Esophagus mucosa (tissue), 1 donor: ENCODE measurements at regions not wholly inside any gene's neighbourhood (a gene's known extent, or its start where the extent isn't known, plus 50 kb on each side); places are given as distances from the start of the nearest gene placed in this dataset.
"Not testable (repeated sequence)": the region's sequence is repeated elsewhere in the genome, so short reads cannot be mapped to it uniquely, and the experiment has no call there.

Experiments used
- ATAC-seq: fragments of 200-7000 bp; cut with Tn5 transposase; one replicate; pipeline ENCODE4 v1.9.1; 2020
- donor health status: DM: yes; HTN: yes; CAD: no.

GRCh38 chr5:124210111-124210910, 536.1 kb downstream of the ZNF608 start:
- ATAC-seq = no peak

GRCh38 chr5:124207118-124207517, 539.3 kb downstream of the ZNF608 start:
- ATAC-seq = no peak

- ATAC-seq = no peak
Measured at GRCh38 chr5:124206540-124206939, 539.9 kb downstream of the ZNF608 start.

GRCh38 chr5:124203303-124203702, 543.1 kb downstream of the ZNF608 start:
- ATAC-seq = no peak

GRCh38 chr5:124200381-124200780, 546.1 kb downstream of the ZNF608 start:
- no peak for ATAC-seq

GRCh38 chr5:124199893-124200292, 546.5 kb downstream of the ZNF608 start:
- ATAC-seq = no peak

GRCh38 chr5:124195411-124195810, 551.0 kb downstream of the ZNF608 start:
- ATAC-seq = no peak

- ATAC-seq = no peak
Measured at GRCh38 chr5:124194282-124194681, 552.2 kb downstream of the ZNF608 start.

- peak; percentile 41 for ATAC-seq
Measured at GRCh38 chr5:124193371-124193789, 553.1 kb downstream of the ZNF608 start.

GRCh38 chr5:124192716-124193115, 553.7 kb downstream of the ZNF608 start:
- no peak for ATAC-seq

- no peak for ATAC-seq
Measured at GRCh38 chr5:124185716-124186115, 560.7 kb downstream of the ZNF608 start.

- ATAC-seq = no peak
Measured at GRCh38 chr5:124182133-124182532, 564.3 kb downstream of the ZNF608 start.

GRCh38 chr5:124180875-124181461, 565.5 kb downstream of the ZNF608 start:
- ATAC-seq = no peak

GRCh38 chr5:124180299-124180874, 566.1 kb downstream of the ZNF608 start:
- no peak for ATAC-seq

- ATAC-seq = no peak
Measured at GRCh38 chr5:124179819-124180218, 566.6 kb downstream of the ZNF608 start.

- ATAC-seq = no peak
Measured at GRCh38 chr5:124178050-124178449, 568.4 kb downstream of the ZNF608 start.

GRCh38 chr5:124176692-124177091, 569.7 kb downstream of the ZNF608 start:
- ATAC-seq = no peak

- ATAC-seq = no peak
Measured at GRCh38 chr5:124173386-124173785, 573.1 kb downstream of the ZNF608 start.

- no peak for ATAC-seq
Measured at GRCh38 chr5:124172389-124173003, 573.9 kb downstream of the ZNF608 start.

- not testable (repeated sequence) for ATAC-seq
Measured at GRCh38 chr5:124168093-124168492, 578.3 kb downstream of the ZNF608 start.

GRCh38 chr5:124162767-124163532, 583.5 kb downstream of the ZNF608 start:
- no peak for ATAC-seq

- ATAC-seq = no peak
Measured at GRCh38 chr5:124161266-124161665, 585.2 kb downstream of the ZNF608 start.

GRCh38 chr5:124160265-124160664, 586.2 kb downstream of the ZNF608 start:
- no peak for ATAC-seq
